ENCODE measurements at regions not wholly inside any gene's neighbourhood (a gene's known extent, or its start where the extent isn't known, plus 50 kb on each side); places are given as distances from the start of the nearest gene placed in this dataset.
A peak's percentile ranks its signal among the peaks of the same experiment; 100 is the strongest.

DNA sequence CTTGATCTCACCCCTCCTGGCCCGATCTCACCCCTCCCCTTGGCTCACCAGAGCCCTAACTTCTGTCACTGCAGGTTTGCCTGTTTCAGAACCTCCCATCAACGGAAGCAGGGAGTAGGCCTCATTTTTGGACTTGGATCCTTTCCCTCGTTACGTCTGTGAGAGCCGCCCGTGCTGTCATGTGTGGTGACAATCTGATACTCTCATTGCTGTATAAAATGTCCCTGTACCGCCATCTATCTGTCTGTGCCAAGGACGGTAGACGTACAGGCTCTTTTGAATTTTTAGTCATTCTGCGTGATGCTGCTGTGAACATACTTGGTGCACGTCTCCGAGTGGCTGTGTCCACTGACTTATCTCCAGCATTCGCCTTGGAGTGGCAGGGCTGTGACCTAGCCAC lies 1163.1 kb downstream of the BRD1 start:
- Histone ChIP-seq H4K8ac (ENCODE audit: low read depth, low read length) (no peak overlapping the region), H3K18ac (ENCODE audit: low read length) (no peak overlapping the region), H2BK15ac (ENCODE audit: low read length) (no peak overlapping the region), H3K9ac (ENCODE audit: low read depth, low read length, poor library complexity) (no peak overlapping the region), H3K9me3 (replicated peaks in 1 of 2; ENCODE audit: control insufficient read depth in 2 of 2, insufficient read depth in 1 of 2, low read depth in 1 of 2, low read length in 2 of 2) (peaks cover 6 to 8% of the 10 kb centered on the region in 2 donors), H3K36me3 (replicated peaks in 1 of 2; ENCODE audit: control insufficient read depth in 2 of 2, insufficient read depth in 2 of 2, low read length in 2 of 2) (peaks cover 0 to 1% of the 10 kb centered on the region in 2 donors), H3K14ac (ENCODE audit: low read length) (no peak overlapping the region), H3K4me1 (ENCODE audit: control insufficient read depth in 2 of 2, insufficient read depth in 1 of 2, low read depth in 1 of 2, low read length in 2 of 2) (peaks cover 0 to 3% of the 10 kb centered on the region in 2 donors), H3K27me3 (ENCODE audit: control insufficient read depth in 3 of 3, insufficient read depth in 3 of 3, low read depth in 1 of 3, low read length in 3 of 3) (no peaks in the 10 kb centered on the region), H2AK5ac (ENCODE audit: low read depth, low read length) (no peak overlapping the region), H2BK5ac (ENCODE audit: low read length) (no peak overlapping the region), H3K4me2 (ENCODE audit: insufficient read depth, low read length, poor library complexity, severe bottlenecking) (no peak overlapping the region), H2BK12ac (ENCODE audit: low read length) (no peak overlapping the region), H3K79me1 (ENCODE audit: low read depth, low read length) (peaks cover 3% of the 10 kb centered on the region), H2AFZ (ENCODE audit: low read length) (no peak overlapping the region), H3K4me3 (ENCODE audit: low read length in 2 of 2) (no peak overlapping the region), H3K23ac (ENCODE audit: low read depth, low read length, poor library complexity) (no peak overlapping the region), H3K4ac (ENCODE audit: low read length) (no peak overlapping the region), H4K91ac (ENCODE audit: low read depth, low read length, poor library complexity) (no peak overlapping the region), H2BK120ac (ENCODE audit: low read depth, low read length) (no peak overlapping the region), H3K27ac (replicated peaks; ENCODE audit: low read length) (no peak overlapping the region)
- DNase-seq (ENCODE audit: low spot score), result no peak
- no CpG with 5 or more reads among the region's 13 CpGs for WGBS, 2 donors (ENCODE audit: extremely low coverage in 2 of 2, insufficient read length in 2 of 2, insufficient replicate concordance in 1 of 2)

DNA sequence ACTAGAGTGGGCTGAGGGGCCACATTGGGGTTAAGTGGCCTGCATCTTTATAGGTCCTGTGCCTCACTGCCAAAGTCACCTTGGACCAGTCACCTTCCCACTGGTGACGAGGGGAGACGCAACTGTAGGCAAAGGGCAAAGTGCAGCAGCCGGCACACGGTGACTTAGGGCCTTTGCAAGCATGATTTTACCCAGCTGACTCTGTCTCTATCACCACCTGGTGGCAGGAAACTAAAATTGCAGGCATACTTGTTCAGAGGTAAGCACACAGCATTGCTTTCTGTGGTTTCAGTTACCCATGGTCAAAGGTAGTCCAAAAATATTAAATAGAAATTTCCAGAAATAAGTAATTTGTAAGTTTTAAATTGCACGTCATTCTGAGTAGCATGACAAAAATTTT lies 1164.4 kb downstream of the BRD1 start:
- Histone ChIP-seq H3K4me3 (ENCODE audit: low read length in 2 of 2) (peak overlapping the region in 1 of 2 donors; percentile 39), H3K9ac (ENCODE audit: low read depth, low read length, poor library complexity) (no peak overlapping the region), H2BK12ac (ENCODE audit: low read length) (no peak overlapping the region), H3K14ac (ENCODE audit: low read length) (no peak overlapping the region), H3K27ac (replicated peaks; ENCODE audit: low read length) (no peak overlapping the region), H3K23ac (ENCODE audit: low read depth, low read length, poor library complexity) (no peak overlapping the region), H3K9me3 (replicated peaks in 1 of 2; ENCODE audit: control insufficient read depth in 2 of 2, insufficient read depth in 1 of 2, low read depth in 1 of 2, low read length in 2 of 2) (peaks cover 6 to 8% of the 10 kb centered on the region in 2 donors), H3K79me1 (ENCODE audit: low read depth, low read length) (peaks cover 7% of the 10 kb centered on the region), H3K4me2 (ENCODE audit: insufficient read depth, low read length, poor library complexity, severe bottlenecking) (no peak overlapping the region), H3K18ac (ENCODE audit: low read length) (no peak overlapping the region), H3K4ac (ENCODE audit: low read length) (no peak overlapping the region), H3K27me3 (ENCODE audit: control insufficient read depth in 3 of 3, insufficient read depth in 3 of 3, low read depth in 1 of 3, low read length in 3 of 3) (no peaks in the 10 kb centered on the region), H2AK5ac (ENCODE audit: low read depth, low read length) (no peak overlapping the region), H2BK15ac (ENCODE audit: low read length) (no peak overlapping the region), H4K8ac (ENCODE audit: low read depth, low read length) (no peak overlapping the region), H2BK5ac (ENCODE audit: low read length) (no peak overlapping the region), H4K91ac (ENCODE audit: low read depth, low read length, poor library complexity) (no peak overlapping the region), H2AFZ (ENCODE audit: low read length) (no peak overlapping the region), H3K36me3 (replicated peaks in 1 of 2; ENCODE audit: control insufficient read depth in 2 of 2, insufficient read depth in 2 of 2, low read length in 2 of 2) (peaks cover 0 to 1% of the 10 kb centered on the region in 2 donors), H2BK120ac (ENCODE audit: low read depth, low read length) (no peak overlapping the region), H3K4me1 (ENCODE audit: control insufficient read depth in 2 of 2, insufficient read depth in 1 of 2, low read depth in 1 of 2, low read length in 2 of 2) (peaks cover 0 to 5% of the 10 kb centered on the region in 2 donors)
- no CpG with 5 or more reads among the region's 5 CpGs for WGBS, 2 donors (ENCODE audit: extremely low coverage in 2 of 2, insufficient read length in 2 of 2, insufficient replicate concordance in 1 of 2)
- no peak for DNase-seq (ENCODE audit: low spot score)

DNA sequence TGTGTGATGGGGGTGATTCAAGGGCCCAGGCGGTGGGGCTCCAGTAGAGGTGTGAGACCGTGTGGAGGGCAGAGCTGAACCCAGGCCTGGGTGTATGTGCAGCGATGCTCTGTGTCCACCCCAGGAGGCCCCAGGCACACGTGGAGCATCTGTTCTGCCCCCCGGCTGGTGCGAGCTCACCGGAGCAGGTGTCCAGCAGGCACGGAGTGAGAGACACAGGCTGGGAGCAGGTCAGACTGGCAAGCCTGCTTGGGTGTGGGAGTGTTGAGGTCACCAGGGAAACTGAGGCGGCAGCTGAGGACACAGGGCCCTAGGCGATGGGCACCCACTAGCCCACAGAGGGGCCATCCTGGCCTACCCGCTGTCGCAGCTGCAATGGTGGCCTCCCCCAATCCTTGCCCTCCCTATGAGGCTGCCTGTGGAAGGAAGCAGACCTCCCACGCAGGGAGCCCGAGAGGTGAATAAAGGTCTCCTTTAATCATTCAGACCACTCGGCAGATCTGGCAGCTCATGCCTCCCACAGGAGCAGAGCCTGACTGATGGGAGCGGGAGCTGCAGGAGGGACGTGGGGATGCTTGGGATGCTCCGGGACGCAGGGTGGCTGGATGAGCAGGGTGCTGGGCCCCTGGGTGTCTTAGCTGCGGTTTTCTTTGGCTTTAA lies 1165.1 kb downstream of the BRD1 start:
- peaks cover 0 to 1% of the 10 kb centered on the region in 2 donors for H3K36me3 ChIP-seq (replicated peaks in 1 of 2; ENCODE audit: control insufficient read depth in 2 of 2, insufficient read depth in 2 of 2, low read length in 2 of 2)
- no peak overlapping the region for H4K91ac ChIP-seq (ENCODE audit: low read depth, low read length, poor library complexity)
- H2BK12ac ChIP-seq (ENCODE audit: low read length), result peak overlapping the region; percentile 41
- no peaks in the 10 kb centered on the region for H3K27me3 ChIP-seq (ENCODE audit: control insufficient read depth in 3 of 3, insufficient read depth in 3 of 3, low read depth in 1 of 3, low read length in 3 of 3)
- no peak overlapping the region for H3K4ac ChIP-seq (ENCODE audit: low read length)
- H2BK15ac ChIP-seq (ENCODE audit: low read length), result no peak overlapping the region
- H2BK120ac ChIP-seq (ENCODE audit: low read depth, low read length), result no peak overlapping the region
- WGBS, 2 donors (ENCODE audit: extremely low coverage in 2 of 2, insufficient read length in 2 of 2, insufficient replicate concordance in 1 of 2), result no CpG with 5 or more reads among the region's 20 CpGs
- no peak overlapping the region for H2AFZ ChIP-seq (ENCODE audit: low read length)
- peaks cover 0 to 5% of the 10 kb centered on the region in 2 donors for H3K4me1 ChIP-seq (ENCODE audit: control insufficient read depth in 2 of 2, insufficient read depth in 1 of 2, low read depth in 1 of 2, low read length in 2 of 2)
- H3K79me1 ChIP-seq (ENCODE audit: low read depth, low read length), result peaks cover 8% of the 10 kb centered on the region
- H4K8ac ChIP-seq (ENCODE audit: low read depth, low read length), result no peak overlapping the region
- DNase-seq (ENCODE audit: low spot score), result no peak
- H3K4me3 ChIP-seq (ENCODE audit: low read length in 2 of 2), result no peak overlapping the region
- no peak overlapping the region for H3K4me2 ChIP-seq (ENCODE audit: insufficient read depth, low read length, poor library complexity, severe bottlenecking)
- no peak overlapping the region for H2BK5ac ChIP-seq (ENCODE audit: low read length)
- H3K14ac ChIP-seq (ENCODE audit: low read length), result peak overlapping the region; percentile 89
- no peak overlapping the region for H3K23ac ChIP-seq (ENCODE audit: low read depth, low read length, poor library complexity)
- no peak overlapping the region for H2AK5ac ChIP-seq (ENCODE audit: low read depth, low read length)
- peak overlapping the region; percentile 87 for H3K18ac ChIP-seq (ENCODE audit: low read length)
- peak overlapping the region; percentile 21 for H3K9ac ChIP-seq (ENCODE audit: low read depth, low read length, poor library complexity)
- no peak overlapping the region for H3K27ac ChIP-seq (replicated peaks; ENCODE audit: low read length)
- peaks cover 6 to 8% of the 10 kb centered on the region in 2 donors for H3K9me3 ChIP-seq (replicated peaks in 1 of 2; ENCODE audit: control insufficient read depth in 2 of 2, insufficient read depth in 1 of 2, low read depth in 1 of 2, low read length in 2 of 2)

DNA sequence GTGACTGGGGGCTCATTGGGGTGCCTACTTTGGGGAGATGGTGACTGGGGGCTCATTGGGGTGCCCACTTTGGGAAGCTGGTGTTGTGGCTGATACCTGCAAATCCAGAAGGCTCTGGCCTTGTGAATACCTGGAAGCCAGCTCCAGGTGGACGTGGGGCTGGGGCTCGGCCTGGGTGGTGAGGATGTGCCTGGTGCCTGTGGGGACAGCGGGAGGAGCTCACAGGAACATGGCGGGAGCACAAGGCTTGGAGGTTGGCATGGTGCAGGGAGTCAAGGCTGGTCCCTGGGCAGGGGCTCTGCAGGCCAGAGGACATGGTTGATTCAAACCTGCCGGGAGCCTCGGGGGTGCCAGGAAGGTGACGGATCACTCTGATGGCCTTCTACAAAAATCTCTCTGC lies 1165.7 kb downstream of the BRD1 start:
- H2AFZ ChIP-seq (ENCODE audit: low read length), result no peak overlapping the region
- H2BK12ac ChIP-seq (ENCODE audit: low read length), result peak overlapping the region; percentile 22
- no peak overlapping the region for H2BK120ac ChIP-seq (ENCODE audit: low read depth, low read length)
- H3K9ac ChIP-seq (ENCODE audit: low read depth, low read length, poor library complexity), result no peak overlapping the region
- H3K4me1 ChIP-seq (ENCODE audit: control insufficient read depth in 2 of 2, insufficient read depth in 1 of 2, low read depth in 1 of 2, low read length in 2 of 2), result peaks cover 0 to 5% of the 10 kb centered on the region in 2 donors
- no peak overlapping the region for H4K8ac ChIP-seq (ENCODE audit: low read depth, low read length)
- no peak overlapping the region for H3K14ac ChIP-seq (ENCODE audit: low read length)
- no peak overlapping the region for H3K4me3 ChIP-seq (ENCODE audit: low read length in 2 of 2)
- peaks cover 6 to 8% of the 10 kb centered on the region in 2 donors for H3K9me3 ChIP-seq (replicated peaks in 1 of 2; ENCODE audit: control insufficient read depth in 2 of 2, insufficient read depth in 1 of 2, low read depth in 1 of 2, low read length in 2 of 2)
- no peak overlapping the region for H3K23ac ChIP-seq (ENCODE audit: low read depth, low read length, poor library complexity)
- H2BK15ac ChIP-seq (ENCODE audit: low read length), result no peak overlapping the region
- H3K27ac ChIP-seq (replicated peaks; ENCODE audit: low read length), result no peak overlapping the region
- no peak overlapping the region for H2AK5ac ChIP-seq (ENCODE audit: low read depth, low read length)
- peaks cover 0 to 1% of the 10 kb centered on the region in 2 donors for H3K36me3 ChIP-seq (replicated peaks in 1 of 2; ENCODE audit: control insufficient read depth in 2 of 2, insufficient read depth in 2 of 2, low read length in 2 of 2)
- no peak overlapping the region for H4K91ac ChIP-seq (ENCODE audit: low read depth, low read length, poor library complexity)
- DNase-seq (ENCODE audit: low spot score), result no peak
- H3K4me2 ChIP-seq (ENCODE audit: insufficient read depth, low read length, poor library complexity, severe bottlenecking), result no peak overlapping the region
- H3K4ac ChIP-seq (ENCODE audit: low read length), result no peak overlapping the region
- H3K79me1 ChIP-seq (ENCODE audit: low read depth, low read length), result peaks cover 9% of the 10 kb centered on the region
- no peaks in the 10 kb centered on the region for H3K27me3 ChIP-seq (ENCODE audit: control insufficient read depth in 3 of 3, insufficient read depth in 3 of 3, low read depth in 1 of 3, low read length in 3 of 3)
- no CpG with 5 or more reads among the region's 7 CpGs for WGBS, 2 donors (ENCODE audit: extremely low coverage in 2 of 2, insufficient read length in 2 of 2, insufficient replicate concordance in 1 of 2)
- no peak overlapping the region for H2BK5ac ChIP-seq (ENCODE audit: low read length)
- H3K18ac ChIP-seq (ENCODE audit: low read length), result peak overlapping the region; percentile 89
